Lower leg skin (tissue), 3 donors: ENCODE measurements at regions not wholly inside any gene's neighbourhood (a gene's known extent, or its start where the extent isn't known, plus 50 kb on each side); places are given as distances from the start of the nearest gene placed in this dataset.

Experiments used
- CTCF ChIP-seq, 3 donors: fragments of 450-650 bp; IDR thresholded peaks; one replicate each; pipeline ENCODE4 v1.5.1; 2016; ENCODE audit warnings: antibody characterized with exemption in 3 of 3, mild to moderate bottlenecking in 3 of 3, moderate library complexity in 2 of 3
- POLR2A ChIP-seq, 2 donors: fragments of 450-650 bp; IDR thresholded peaks; one replicate each; pipeline ENCODE4 v1.6.1; 2016 to 2017; ENCODE audit warnings: antibody characterized with exemption in 2 of 2, mild to moderate bottlenecking in 1 of 2, moderate library complexity in 1 of 2

GRCh38 chr21:9738527-9738926, 782.9 kb upstream of the TPTE start:
- TF ChIP-seq CTCF (IDR thresholded peaks at IDR 0.05) (no peak), POLR2A (IDR thresholded peaks at IDR 0.05) (no peak)
